Hepatocyte (in vitro differentiated cells): ENCODE measurements at regions not wholly inside any gene's neighbourhood (a gene's known extent, or its start where the extent isn't known, plus 50 kb on each side); places are given as distances from the start of the nearest gene placed in this dataset.

ENCODE experiments used
- DNase-seq: peaks from one replicate; pipeline ENCODE4 v3.0.0-alpha.2; 2016; ENCODE audit warnings: low spot score
- H2AFZ ChIP-seq: fragments of 200-600 bp; sonication (generic); 2 replicates; pipeline ENCODE4 v1.6.0; 2016; ENCODE audit warnings: antibody characterized with exemption, mild to moderate bottlenecking
- H3K27ac ChIP-seq: fragments of 200-600 bp; sonication (generic); 2 replicates; pipeline ENCODE4 v1.5.1; 2016; ENCODE audit warnings: mild to moderate bottlenecking
- H3K27me3 ChIP-seq: fragments of 200-600 bp; sonication (generic); 2 replicates; pipeline ENCODE4 v1.6.1; 2016
- H3K36me3 ChIP-seq: fragments of 200-600 bp; sonication (generic); replicated peaks from 2 replicates; pipeline ENCODE4 v1.5.1; 2016; ENCODE audit warnings: low read depth; ENCODE audit not compliant: insufficient read depth
- H3K4me1 ChIP-seq: fragments of 200-600 bp; sonication (generic); 2 replicates; pipeline ENCODE4 v1.5.1; 2016; ENCODE audit warnings: mild to moderate bottlenecking, moderate library complexity; ENCODE audit not compliant: insufficient read depth
- H3K4me2 ChIP-seq: fragments of 200-600 bp; sonication (generic); 2 replicates; pipeline ENCODE4 v1.6.0; 2016
- H3K4me3 ChIP-seq: fragments of 200-600 bp; sonication (generic); 2 replicates; pipeline ENCODE4 v1.5.1; 2016; ENCODE audit warnings: mild to moderate bottlenecking
- H3K79me2 ChIP-seq: fragments of 200-600 bp; sonication (generic); 2 replicates; pipeline ENCODE4 v1.6.0; 2017; ENCODE audit warnings: mild to moderate bottlenecking
- H3K9me2 ChIP-seq: fragments of 200-600 bp; sonication (generic); replicated peaks from 2 replicates; pipeline ENCODE4 v1.6.0; 2017; ENCODE audit warnings: mild to moderate bottlenecking; ENCODE audit not compliant: insufficient read depth
- H3K9me3 ChIP-seq: fragments of 200-600 bp; sonication (generic); 2 replicates; pipeline ENCODE4 v1.5.1; 2016; ENCODE audit warnings: low read depth, mild to moderate bottlenecking
- H4K20me1 ChIP-seq: fragments of 200-600 bp; sonication (generic); 2 replicates; pipeline ENCODE4 v1.6.0; 2016; ENCODE audit warnings: mild to moderate bottlenecking; ENCODE audit not compliant: insufficient read depth, poor library complexity, severe bottlenecking
- CTCF ChIP-seq: fragments of 200-600 bp; sonication (generic); IDR thresholded peaks from 2 replicates; pipeline ENCODE4 v1.5.1; 2016; ENCODE audit warnings: antibody characterized with exemption, mild to moderate bottlenecking; ENCODE audit not compliant: poor library complexity
- EZH2 ChIP-seq: fragments of 200-600 bp; sonication (generic); IDR thresholded peaks from 2 replicates; pipeline ENCODE4 v1.6.1; 2016; ENCODE audit warnings: antibody characterized with exemption, mild to moderate bottlenecking, borderline replicate concordance
- EZH2phosphoT487 ChIP-seq: fragments of 200-600 bp; sonication (generic); IDR thresholded peaks from one replicate; pipeline ENCODE4 v1.6.1; 2018; ENCODE audit warnings: antibody characterized with exemption, mild to moderate bottlenecking, low read depth, moderate library complexity; ENCODE audit not compliant: unreplicated experiment, severe bottlenecking
- WGBS: methylation state at CpG from one replicate; pipeline ENCODE4 v1.1.6; 2016; ENCODE audit warnings: low lambda C conversion rate; ENCODE audit errors: missing lambda C conversion rate; 5-methylcytosine and 5-hydroxymethylcytosine counted together

GRCh38 chr2:105455488-105456003 is 56.7 kb upstream of the FHL2 start:
- Histone ChIP-seq H3K9me2 (no peaks in the 10 kb centered on the region), H3K9me3 (no peaks in the 10 kb centered on the region), H3K27me3 (no peaks in the 10 kb centered on the region), H3K36me3 (no peaks in the 10 kb centered on the region), H3K79me2 (no peaks in the 10 kb centered on the region), H3K4me2 (peak overlapping the region; percentile 41), H4K20me1 (no peaks in the 10 kb centered on the region), H2AFZ (no peak overlapping the region), H3K4me3 (no peak overlapping the region), H3K4me1 (peaks cover 18% of the 10 kb centered on the region), H3K27ac (peak overlapping the region; percentile 89)
- DNase-seq = peak; percentile 64
- TF ChIP-seq CTCF (no peak), EZH2 (no peak), EZH2phosphoT487 (no peak)
- WGBS = 33% methylated on average over 3 of the region's 3 CpGs

GRCh38 chr2:105454801-105455485 is 56.1 kb upstream of the FHL2 start:
- H3K27me3 ChIP-seq = no peaks in the 10 kb centered on the region
- H3K36me3 ChIP-seq = no peaks in the 10 kb centered on the region
- peak overlapping the region; percentile 9 for H2AFZ ChIP-seq
- H3K9me3 ChIP-seq = no peaks in the 10 kb centered on the region
- peak overlapping the region; percentile 89 for H3K27ac ChIP-seq
- peaks cover 18% of the 10 kb centered on the region for H3K4me1 ChIP-seq
- DNase-seq = peak; percentile 61
- no peaks in the 10 kb centered on the region for H3K9me2 ChIP-seq
- WGBS = 60% methylated on average over 6 of the region's 6 CpGs
- H3K79me2 ChIP-seq = no peaks in the 10 kb centered on the region
- TF ChIP-seq CTCF (peak; percentile 25), EZH2 (no peak)
- H3K4me2 ChIP-seq = peak overlapping the region; percentile 41
- H3K4me3 ChIP-seq = no peak overlapping the region
- no peaks in the 10 kb centered on the region for H4K20me1 ChIP-seq

GRCh38 chr2:105451571-105452166 is 52.8 kb upstream of the FHL2 start:
- no peak overlapping the region for H2AFZ ChIP-seq
- no peaks in the 10 kb centered on the region for H4K20me1 ChIP-seq
- 80% methylated on average over 5 of the region's 5 CpGs for WGBS
- no peak overlapping the region for H3K4me2 ChIP-seq
- H3K79me2 ChIP-seq = no peaks in the 10 kb centered on the region
- H3K27me3 ChIP-seq = no peaks in the 10 kb centered on the region
- no peaks in the 10 kb centered on the region for H3K36me3 ChIP-seq
- no peaks in the 10 kb centered on the region for H3K9me3 ChIP-seq
- TF ChIP-seq CTCF (no peak), EZH2phosphoT487 (no peak), EZH2 (no peak)
- no peak overlapping the region for H3K4me3 ChIP-seq
- no peaks in the 10 kb centered on the region for H3K9me2 ChIP-seq
- no peak overlapping the region for H3K27ac ChIP-seq
- DNase-seq = no peak
- peaks cover 18% of the 10 kb centered on the region for H3K4me1 ChIP-seq
